OCI-LY1 (cell line): ENCODE measurements at regions not wholly inside any gene's neighbourhood (a gene's known extent, or its start where the extent isn't known, plus 50 kb on each side); places are given as distances from the start of the nearest gene placed in this dataset.

Source experiments
- CTCF ChIP-seq: fragments of 200-600 bp; sonication (generic), shearing (Covaris generic); IDR thresholded peaks from 2 replicates; pipeline ENCODE4 v1.5.1; 2017; ENCODE audit warnings: mild to moderate bottlenecking, antibody characterized with exemption, low read length, moderate library complexity, mixed read lengths
- EZH2 ChIP-seq: fragments of 200-600 bp; sonication (generic), shearing (Covaris generic); IDR thresholded peaks from 2 replicates; pipeline ENCODE4 v1.8.0; 2017; ENCODE audit warnings: borderline replicate concordance, mixed run types, mild to moderate bottlenecking, antibody characterized with exemption, low read length, moderate library complexity, mixed read lengths

- TF ChIP-seq CTCF = no peak
- no peak for TF ChIP-seq EZH2
These were observed 64.5 kb upstream of the LAPTM4A start for GRCh38 chr2:20115902-20116301.
